ENCODE measurements at regions not wholly inside any gene's neighbourhood (a gene's known extent, or its start where the extent isn't known, plus 50 kb on each side); places are given as distances from the start of the nearest gene placed in this dataset.
A peak's percentile ranks its signal among the peaks of the same experiment; 100 is the strongest.

GRCh38 chr2:215779912-215780311 lies 233.4 kb downstream of the MREG start:
- Histone ChIP-seq H3K4me3 (no peak overlapping the region), H4K20me1 (replicated peaks; ENCODE audit: control insufficient read depth, insufficient read depth, low read length) (no peaks in the 10 kb centered on the region), H3K9me1 (ENCODE audit: control insufficient read depth, insufficient read depth, low read length) (no peaks in the 10 kb centered on the region), H3K27me3 (ENCODE audit: control insufficient read depth in 2 of 2, insufficient read depth in 2 of 2, low read length in 2 of 2) (no peaks in the 10 kb centered on the region), H2AFZ (ENCODE audit: low read depth, low read length) (peak overlapping the region; percentile 62; the same call in 1 of the 2 replicates), H3K9me3 (replicated peaks; ENCODE audit: control insufficient read depth, insufficient read depth, low read depth, low read length) (no peaks in the 10 kb centered on the region), H3K79me2 (ENCODE audit: control insufficient read depth, insufficient read depth, low read length) (no peaks in the 10 kb centered on the region), H3K27ac (ENCODE audit: extremely low read depth, low read depth, low read length) (no peak overlapping the region), H3K4me1 (replicated peaks in 1 of 2; ENCODE audit: control insufficient read depth in 2 of 2, insufficient read depth in 2 of 2, low read length in 2 of 2) (peaks cover 0 to 7% of the 10 kb centered on the region in 2 experiments; a peak in 3 of 5 replicates), H3K36me3 (ENCODE audit: control insufficient read depth, insufficient read depth, low read length) (no peaks in the 10 kb centered on the region), H3K4me2 (ENCODE audit: insufficient read depth, low read length) (no peak overlapping the region), H3K9ac (ENCODE audit: insufficient read depth in 1 of 2, low read depth in 2 of 2, low read length in 2 of 2) (peak overlapping the region in 1 of 2 experiments; percentile 43; a peak in 1 of 4 replicates)
- POLR2A ChIA-PET, result no interaction called here
- 75% methylated on average over 3 of the region's 3 CpGs for WGBS (ENCODE audit: insufficient coverage, low coverage, missing lambda C conversion rate)
- in situ Hi-C loops (cut with MboI) (no loop called here), intact Hi-C loops (cut with micrococcal nuclease) (no loop called here)
- no peak; the same call in 2 of the 3 replicates for ATAC-seq
- no TSS peak for BruUV-seq (replicated peaks)
- no peak for FAIRE-seq
- TF ChIP-seq, protein P1, sequence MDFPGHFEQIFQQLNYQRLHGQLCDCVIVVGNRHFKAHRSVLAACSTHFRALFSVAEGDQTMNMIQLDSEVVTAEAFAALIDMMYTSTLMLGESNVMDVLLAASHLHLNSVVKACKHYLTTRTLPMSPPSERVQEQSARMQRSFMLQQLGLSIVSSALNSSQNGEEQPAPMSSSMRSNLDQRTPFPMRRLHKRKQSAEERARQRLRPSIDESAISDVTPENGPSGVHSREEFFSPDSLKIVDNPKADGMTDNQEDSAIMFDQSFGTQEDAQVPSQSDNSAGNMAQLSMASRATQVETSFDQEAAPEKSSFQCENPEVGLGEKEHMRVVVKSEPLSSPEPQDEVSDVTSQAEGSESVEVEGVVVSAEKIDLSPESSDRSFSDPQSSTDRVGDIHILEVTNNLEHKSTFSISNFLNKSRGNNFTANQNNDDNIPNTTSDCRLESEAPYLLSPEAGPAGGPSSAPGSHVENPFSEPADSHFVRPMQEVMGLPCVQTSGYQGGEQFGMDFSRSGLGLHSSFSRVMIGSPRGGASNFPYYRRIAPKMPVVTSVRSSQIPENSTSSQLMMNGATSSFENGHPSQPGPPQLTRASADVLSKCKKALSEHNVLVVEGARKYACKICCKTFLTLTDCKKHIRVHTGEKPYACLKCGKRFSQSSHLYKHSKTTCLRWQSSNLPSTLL (IDR thresholded peaks at IDR 0.05), result no peak
- TF ChIP-seq ZNF57 (CRISPR knock-in tag; IDR thresholded peaks at IDR 0.05), result no peak
- no peak for TF ChIP-seq FOS (IDR thresholded peaks at IDR 0.05; ENCODE audit: extremely low read depth, insufficient read length)
- no peak for TF ChIP-seq SIRT6 (IDR thresholded peaks at IDR 0.05; ENCODE audit: low read depth, low read length)
- no peak for TF ChIP-seq ZNF165 (CRISPR knock-in tag; IDR thresholded peaks at IDR 0.05; ENCODE audit: borderline replicate concordance)
- TF ChIP-seq, protein P2, sequence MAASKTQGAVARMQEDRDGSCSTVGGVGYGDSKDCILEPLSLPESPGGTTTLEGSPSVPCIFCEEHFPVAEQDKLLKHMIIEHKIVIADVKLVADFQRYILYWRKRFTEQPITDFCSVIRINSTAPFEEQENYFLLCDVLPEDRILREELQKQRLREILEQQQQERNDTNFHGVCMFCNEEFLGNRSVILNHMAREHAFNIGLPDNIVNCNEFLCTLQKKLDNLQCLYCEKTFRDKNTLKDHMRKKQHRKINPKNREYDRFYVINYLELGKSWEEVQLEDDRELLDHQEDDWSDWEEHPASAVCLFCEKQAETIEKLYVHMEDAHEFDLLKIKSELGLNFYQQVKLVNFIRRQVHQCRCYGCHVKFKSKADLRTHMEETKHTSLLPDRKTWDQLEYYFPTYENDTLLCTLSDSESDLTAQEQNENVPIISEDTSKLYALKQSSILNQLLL (CRISPR knock-in tag; IDR thresholded peaks at IDR 0.05; ENCODE audit: borderline replicate concordance), result no peak
- no peak for TF ChIP-seq YY1 (IDR thresholded peaks at IDR 0.05; ENCODE audit: borderline replicate concordance in 1 of 3, control insufficient read depth in 1 of 3, extremely low read depth in 1 of 3, insufficient read depth in 3 of 3, insufficient read length in 1 of 3, insufficient replicate concordance in 2 of 3, low read depth in 1 of 3, low read length in 2 of 3)
- TF ChIP-seq PTBP1 (IDR thresholded peaks at IDR 0.05; ENCODE audit: low read depth, low read length), result no peak
- no peak for TF ChIP-seq CREB1 (IDR thresholded peaks at IDR 0.05)
- TF ChIP-seq CREB1 (CRISPR knock-in tag; IDR thresholded peaks at IDR 0.05), result no peak
- no peak for TF ChIP-seq HEY1 (CRISPR knock-in tag; IDR thresholded peaks at IDR 0.05; ENCODE audit: borderline replicate concordance)
- no peak for TF ChIP-seq NBN (IDR thresholded peaks at IDR 0.05; ENCODE audit: low read depth)
- no peak for DNase-seq (ENCODE audit: extremely low read depth in 1 of 4, low spot score in 3 of 4)
- CTCF ChIA-PET (ENCODE audit: low intra/inter-chr PET ratio), result no interaction called here
